ENCODE measurements at regions not wholly inside any gene's neighbourhood (a gene's known extent, or its start where the extent isn't known, plus 50 kb on each side); places are given as distances from the start of the nearest gene placed in this dataset.

- WGBS (ENCODE audit: insufficient coverage, insufficient read length), result no CpG with 5 or more reads among the region's 16 CpGs
- DNase-seq (ENCODE audit: low read depth, low spot score), result no peak
- no peak overlapping the region for H3K27ac ChIP-seq (ENCODE audit: low read length)
- peak overlapping the region; percentile 86 for H3K4me3 ChIP-seq (ENCODE audit: low read length)
- no peaks in the 10 kb centered on the region for H3K36me3 ChIP-seq (ENCODE audit: control insufficient read depth, insufficient read depth, low read length)
- H3K9me3 ChIP-seq (ENCODE audit: control insufficient read depth, insufficient read depth, low read length), result no peaks in the 10 kb centered on the region
- 0 out of 2 replicates have a peak, but pooled peaks cover 1% of the 10 kb centered on the region for H3K4me1 ChIP-seq (ENCODE audit: control insufficient read depth, insufficient read depth, low read length)
- no peaks in the 10 kb centered on the region for H3K27me3 ChIP-seq (ENCODE audit: control insufficient read depth, insufficient read depth, low read length)
These were observed 97.8 kb downstream of the ZNF674 start for GRCh38 chrX:46447384-46447783.

- no CpG with 5 or more reads among the region's 51 CpGs for WGBS (ENCODE audit: insufficient coverage, insufficient read length)
- peak; percentile 63 for DNase-seq (ENCODE audit: low read depth, low spot score)
- Histone ChIP-seq H3K27me3 (ENCODE audit: control insufficient read depth, insufficient read depth, low read length) (no peaks in the 10 kb centered on the region), H3K4me3 (ENCODE audit: low read length) (peak overlapping the region; percentile 86; the same call in 1 of the 2 replicates), H3K36me3 (ENCODE audit: control insufficient read depth, insufficient read depth, low read length) (no peaks in the 10 kb centered on the region), H3K27ac (ENCODE audit: low read length) (no peak overlapping the region), H3K9me3 (ENCODE audit: control insufficient read depth, insufficient read depth, low read length) (no peaks in the 10 kb centered on the region), H3K4me1 (ENCODE audit: control insufficient read depth, insufficient read depth, low read length) (0 out of 2 replicates have a peak, but pooled peaks cover 1% of the 10 kb centered on the region)
These were observed 98.4 kb downstream of the ZNF674 start for GRCh38 chrX:46446727-46447378.

GRCh38 chrX:46444011-46444410, 101.2 kb downstream of the ZNF674 start:
- no peak for DNase-seq (ENCODE audit: low read depth, low spot score)

GRCh38 chrX:46436744-46437143, 108.5 kb downstream of the ZNF674 start:
- no peaks in the 10 kb centered on the region for H3K36me3 ChIP-seq (ENCODE audit: control insufficient read depth, insufficient read depth, low read length)
- H3K9me3 ChIP-seq (ENCODE audit: control insufficient read depth, insufficient read depth, low read length), result no peaks in the 10 kb centered on the region
- H3K4me3 ChIP-seq (ENCODE audit: low read length), result no peak overlapping the region
- no peak for DNase-seq (ENCODE audit: low read depth, low spot score)
- no peaks in the 10 kb centered on the region for H3K4me1 ChIP-seq (ENCODE audit: control insufficient read depth, insufficient read depth, low read length)
- H3K27me3 ChIP-seq (ENCODE audit: control insufficient read depth, insufficient read depth, low read length), result no peaks in the 10 kb centered on the region
- no peak overlapping the region for H3K27ac ChIP-seq (ENCODE audit: low read length)

More at GRCh38 chrX:46444011-46444410, 101.2 kb downstream of the ZNF674 start:
- Histone ChIP-seq H3K36me3 (ENCODE audit: control insufficient read depth, insufficient read depth, low read length) (no peaks in the 10 kb centered on the region), H3K4me1 (ENCODE audit: control insufficient read depth, insufficient read depth, low read length) (0 out of 2 replicates have a peak, but pooled peaks cover 1% of the 10 kb centered on the region), H3K27me3 (ENCODE audit: control insufficient read depth, insufficient read depth, low read length) (no peaks in the 10 kb centered on the region), H3K4me3 (ENCODE audit: low read length) (no peak overlapping the region), H3K27ac (ENCODE audit: low read length) (no peak overlapping the region), H3K9me3 (ENCODE audit: control insufficient read depth, insufficient read depth, low read length) (no peaks in the 10 kb centered on the region)

GRCh38 chrX:46433892-46434291, 111.3 kb downstream of the ZNF674 start:
- Histone ChIP-seq H3K4me3 (ENCODE audit: low read length) (no peak overlapping the region), H3K27ac (ENCODE audit: low read length) (no peak overlapping the region), H3K9me3 (ENCODE audit: control insufficient read depth, insufficient read depth, low read length) (no peaks in the 10 kb centered on the region), H3K4me1 (ENCODE audit: control insufficient read depth, insufficient read depth, low read length) (no peaks in the 10 kb centered on the region), H3K36me3 (ENCODE audit: control insufficient read depth, insufficient read depth, low read length) (no peaks in the 10 kb centered on the region), H3K27me3 (ENCODE audit: control insufficient read depth, insufficient read depth, low read length) (no peaks in the 10 kb centered on the region)
- DNase-seq (ENCODE audit: low read depth, low spot score), result no peak
- WGBS (ENCODE audit: insufficient coverage, insufficient read length), result no CpG with 5 or more reads among the region's 2 CpGs

- DNase-seq (ENCODE audit: low read depth, low spot score), result peak; percentile 5
- Histone ChIP-seq H3K36me3 (ENCODE audit: control insufficient read depth, insufficient read depth, low read length) (no peaks in the 10 kb centered on the region), H3K4me1 (ENCODE audit: control insufficient read depth, insufficient read depth, low read length) (no peaks in the 10 kb centered on the region), H3K9me3 (ENCODE audit: control insufficient read depth, insufficient read depth, low read length) (no peaks in the 10 kb centered on the region), H3K27ac (ENCODE audit: low read length) (no peak overlapping the region), H3K4me3 (ENCODE audit: low read length) (no peak overlapping the region), H3K27me3 (ENCODE audit: control insufficient read depth, insufficient read depth, low read length) (no peaks in the 10 kb centered on the region)
- WGBS (ENCODE audit: insufficient coverage, insufficient read length), result no CpG with 5 or more reads among the region's 9 CpGs
These were observed 136.4 kb downstream of the ZNF674 start for GRCh38 chrX:46408553-46409407.

GRCh38 chrX:46407753-46408130, 137.5 kb downstream of the ZNF674 start:
- no peaks in the 10 kb centered on the region for H3K4me1 ChIP-seq (ENCODE audit: control insufficient read depth, insufficient read depth, low read length)
- DNase-seq (ENCODE audit: low read depth, low spot score), result no peak
- no peaks in the 10 kb centered on the region for H3K36me3 ChIP-seq (ENCODE audit: control insufficient read depth, insufficient read depth, low read length)
- H3K4me3 ChIP-seq (ENCODE audit: low read length), result no peak overlapping the region
- WGBS (ENCODE audit: insufficient coverage, insufficient read length), result no CpG with 5 or more reads among the region's 2 CpGs
- no peaks in the 10 kb centered on the region for H3K27me3 ChIP-seq (ENCODE audit: control insufficient read depth, insufficient read depth, low read length)
- no peaks in the 10 kb centered on the region for H3K9me3 ChIP-seq (ENCODE audit: control insufficient read depth, insufficient read depth, low read length)
- no peak overlapping the region for H3K27ac ChIP-seq (ENCODE audit: low read length)

GRCh38 chrX:46407036-46407752, 138.0 kb downstream of the ZNF674 start:
- no peaks in the 10 kb centered on the region for H3K9me3 ChIP-seq (ENCODE audit: control insufficient read depth, insufficient read depth, low read length)
- WGBS (ENCODE audit: insufficient coverage, insufficient read length), result no CpG with 5 or more reads among the region's 6 CpGs
- H3K27ac ChIP-seq (ENCODE audit: low read length), result no peak overlapping the region
- no peaks in the 10 kb centered on the region for H3K4me1 ChIP-seq (ENCODE audit: control insufficient read depth, insufficient read depth, low read length)
- no peaks in the 10 kb centered on the region for H3K36me3 ChIP-seq (ENCODE audit: control insufficient read depth, insufficient read depth, low read length)
- no peak for DNase-seq (ENCODE audit: low read depth, low spot score)
- no peaks in the 10 kb centered on the region for H3K27me3 ChIP-seq (ENCODE audit: control insufficient read depth, insufficient read depth, low read length)
- no peak overlapping the region for H3K4me3 ChIP-seq (ENCODE audit: low read length)

- Histone ChIP-seq H3K9me3 (ENCODE audit: control insufficient read depth, insufficient read depth, low read length) (no peaks in the 10 kb centered on the region), H3K27ac (ENCODE audit: low read length) (no peak overlapping the region), H3K36me3 (ENCODE audit: control insufficient read depth, insufficient read depth, low read length) (no peaks in the 10 kb centered on the region), H3K27me3 (ENCODE audit: control insufficient read depth, insufficient read depth, low read length) (no peaks in the 10 kb centered on the region), H3K4me1 (ENCODE audit: control insufficient read depth, insufficient read depth, low read length) (no peaks in the 10 kb centered on the region), H3K4me3 (ENCODE audit: low read length) (no peak overlapping the region)
- DNase-seq (ENCODE audit: low read depth, low spot score), result no peak
- WGBS (ENCODE audit: insufficient coverage, insufficient read length), result no CpG with 5 or more reads among the region's 6 CpGs
These were observed 140.4 kb downstream of the ZNF674 start for GRCh38 chrX:46404774-46405173.

- Histone ChIP-seq H3K27me3 (ENCODE audit: control insufficient read depth, insufficient read depth, low read length) (no peaks in the 10 kb centered on the region), H3K27ac (ENCODE audit: low read length) (no peak overlapping the region), H3K9me3 (ENCODE audit: control insufficient read depth, insufficient read depth, low read length) (no peaks in the 10 kb centered on the region), H3K4me1 (ENCODE audit: control insufficient read depth, insufficient read depth, low read length) (no peaks in the 10 kb centered on the region), H3K4me3 (ENCODE audit: low read length) (no peak overlapping the region), H3K36me3 (ENCODE audit: control insufficient read depth, insufficient read depth, low read length) (no peaks in the 10 kb centered on the region)
- WGBS (ENCODE audit: insufficient coverage, insufficient read length), result no CpG with 5 or more reads among the region's 5 CpGs
- DNase-seq (ENCODE audit: low read depth, low spot score), result no peak
These were observed 144.4 kb downstream of the ZNF674 start for GRCh38 chrX:46400530-46401443.
